Mesendoderm (in vitro differentiated cells): ENCODE measurements at regions not wholly inside any gene's neighbourhood (a gene's known extent, or its start where the extent isn't known, plus 50 kb on each side); places are given as distances from the start of the nearest gene placed in this dataset.

ENCODE experiments used
- DNase-seq: peaks from one replicate; pipeline ENCODE4 v3.0.0; 2013
- H2AK5ac ChIP-seq: 2 replicates; pipeline ENCODE4 v1.6.1; 2013; ENCODE audit warnings: low read length, inconsistent platforms
- H2BK120ac ChIP-seq: 2 replicates; pipeline ENCODE4 v1.6.1; 2013; ENCODE audit warnings: low read depth, mild to moderate bottlenecking, low read length, moderate library complexity, mixed read lengths
- H2BK15ac ChIP-seq: replicated peaks from 2 replicates; pipeline ENCODE4 v1.6.1; 2013; ENCODE audit warnings: low read depth, mild to moderate bottlenecking, moderate library complexity
- H2BK5ac ChIP-seq: 2 replicates; pipeline ENCODE4 v1.6.1; 2013; ENCODE audit warnings: low read length, inconsistent platforms
- H3K18ac ChIP-seq: 2 replicates; pipeline ENCODE4 v1.6.1; 2013; ENCODE audit warnings: mild to moderate bottlenecking, low read length, mixed read lengths
- H3K23ac ChIP-seq: one replicate; pipeline ENCODE4 v1.6.1; 2013; ENCODE audit warnings: low read length
- H3K27ac ChIP-seq: 2 replicates; pipeline ENCODE4 v1.5.1; 2013; ENCODE audit warnings: low read depth, mild to moderate bottlenecking, inconsistent platforms, low read length, moderate library complexity
- H3K27me3 ChIP-seq: 2 replicates; pipeline ENCODE4 v1.6.1; 2013; ENCODE audit warnings: low read length, control low read depth, mild to moderate bottlenecking, inconsistent platforms; ENCODE audit not compliant: insufficient read depth, poor library complexity
- H3K36me3 ChIP-seq: 2 replicates; pipeline ENCODE4 v1.6.1; 2013; ENCODE audit warnings: low read length, inconsistent platforms; ENCODE audit not compliant: control insufficient read depth, insufficient read depth
- H3K4ac ChIP-seq: one replicate; pipeline ENCODE4 v1.6.1; 2013; ENCODE audit warnings: low read depth, mild to moderate bottlenecking, low read length, moderate library complexity
- H3K4me1 ChIP-seq: 2 replicates; pipeline ENCODE4 v1.6.1; 2013; ENCODE audit warnings: low read depth, low read length, inconsistent platforms; ENCODE audit not compliant: control insufficient read depth
- H3K4me2 ChIP-seq: 2 replicates; pipeline ENCODE4 v1.6.1; 2013; ENCODE audit warnings: low read length
- H3K4me3 ChIP-seq: 2 replicates; pipeline ENCODE4 v1.5.1; 2013; ENCODE audit warnings: mild to moderate bottlenecking, low read length
- H3K56ac ChIP-seq: one replicate; pipeline ENCODE4 v1.6.1; 2013; ENCODE audit warnings: low read length
- H3K79me1 ChIP-seq: 2 replicates; pipeline ENCODE4 v1.6.1; 2013; ENCODE audit warnings: low read length, inconsistent platforms
- H3K79me2 ChIP-seq: 2 replicates; pipeline ENCODE4 v1.6.1; 2013; ENCODE audit warnings: mild to moderate bottlenecking, low read length; ENCODE audit not compliant: control insufficient read depth, insufficient read depth
- H3K9ac ChIP-seq: 2 replicates; pipeline ENCODE4 v1.6.1; 2013; ENCODE audit warnings: low read length, inconsistent platforms
- H4K5ac ChIP-seq: one replicate; pipeline ENCODE4 v1.6.1; 2013; ENCODE audit warnings: low read length
- H4K8ac ChIP-seq: one replicate; pipeline ENCODE4 v1.6.1; 2013; ENCODE audit warnings: low read depth, mild to moderate bottlenecking, control low read depth, low read length, moderate library complexity
- WGBS: extraction: QIAGEN DNeasy Blood & Tissue Kit; methylation state at CpG from one replicate; pipeline ENCODE4 v1.1.7; 2013; ENCODE audit warnings: low lambda C conversion rate, missing lambda C conversion rate; ENCODE audit not compliant: insufficient coverage; ENCODE audit errors: extremely low coverage; 5-methylcytosine and 5-hydroxymethylcytosine counted together

DNA sequence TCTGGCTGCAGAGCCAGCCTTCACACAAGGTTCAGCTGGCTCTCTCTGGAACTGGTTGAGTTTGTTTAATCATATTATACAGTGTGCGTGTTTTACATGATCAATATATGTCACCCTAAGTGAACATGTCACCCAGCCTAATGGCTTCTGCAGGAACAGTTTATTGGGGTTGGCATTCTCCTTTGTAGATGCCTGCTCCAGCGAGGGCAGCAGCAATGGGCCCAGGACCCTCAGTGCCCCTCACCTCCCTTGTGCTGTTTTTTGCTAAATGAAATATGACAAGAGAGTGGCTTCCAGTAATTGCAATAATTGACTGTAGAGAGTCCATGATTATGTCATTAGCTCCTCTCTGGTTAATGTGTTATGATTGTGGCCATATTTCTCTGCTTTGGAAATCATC is 387.2 kb downstream of the TMEM114 start:
- Histone ChIP-seq H3K4me1 (no peaks in the 10 kb centered on the region), H3K4me3 (no peak overlapping the region), H4K8ac (no peak overlapping the region), H3K56ac (no peak overlapping the region), H2BK15ac (no peak overlapping the region), H2BK120ac (no peak overlapping the region), H3K18ac (no peak overlapping the region), H3K23ac (no peak overlapping the region), H3K79me2 (no peaks in the 10 kb centered on the region), H3K36me3 (no peaks in the 10 kb centered on the region), H3K9ac (no peak overlapping the region), H3K79me1 (no peaks in the 10 kb centered on the region), H2BK5ac (no peak overlapping the region), H3K4ac (no peak overlapping the region), H3K27me3 (no peaks in the 10 kb centered on the region), H3K4me2 (no peak overlapping the region), H4K5ac (no peak overlapping the region), H3K27ac (no peak overlapping the region), H2AK5ac (no peak overlapping the region)
- no CpG with 5 or more reads among the region's 2 CpGs for WGBS
- no peak for DNase-seq

DNA sequence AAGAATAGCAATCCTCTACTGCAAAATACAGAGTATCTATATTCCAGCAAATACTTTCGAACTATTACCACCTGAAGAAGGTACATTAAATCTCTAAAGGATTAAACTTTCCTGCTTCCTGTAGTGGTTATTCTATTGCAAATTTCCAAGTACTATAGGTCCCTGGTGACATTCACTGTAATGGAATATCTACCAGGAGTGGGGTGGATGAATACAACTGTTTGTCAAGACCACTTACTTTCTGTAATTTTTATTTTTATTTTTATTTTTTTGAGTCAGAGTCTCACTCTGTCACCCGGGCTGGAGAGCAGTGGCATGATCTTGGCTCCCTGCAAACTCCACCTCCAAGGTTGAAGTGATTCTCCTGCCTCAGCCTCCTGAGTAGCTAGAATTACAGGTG is 389.5 kb downstream of the TMEM114 start:
- Histone ChIP-seq H2BK5ac (no peak overlapping the region), H3K9ac (no peak overlapping the region), H3K27ac (no peak overlapping the region), H3K36me3 (no peaks in the 10 kb centered on the region), H2AK5ac (no peak overlapping the region), H3K79me1 (no peaks in the 10 kb centered on the region), H3K23ac (no peak overlapping the region), H3K79me2 (no peaks in the 10 kb centered on the region), H3K4me2 (no peak overlapping the region), H3K27me3 (no peaks in the 10 kb centered on the region), H3K18ac (no peak overlapping the region), H3K4me3 (no peak overlapping the region), H2BK15ac (no peak overlapping the region), H3K4me1 (no peaks in the 10 kb centered on the region), H4K5ac (no peak overlapping the region), H3K56ac (no peak overlapping the region), H2BK120ac (no peak overlapping the region), H3K4ac (no peak overlapping the region), H4K8ac (no peak overlapping the region)
- no CpG with 5 or more reads among the region's 2 CpGs for WGBS
- DNase-seq = no peak

GRCh38 chr16:8199390-8199789 is 390.9 kb downstream of the TMEM114 start:
- H3K23ac ChIP-seq = no peak overlapping the region
- no peaks in the 10 kb centered on the region for H3K27me3 ChIP-seq
- H2BK120ac ChIP-seq = no peak overlapping the region
- no peaks in the 10 kb centered on the region for H3K79me1 ChIP-seq
- H3K4me1 ChIP-seq = no peaks in the 10 kb centered on the region
- no peak overlapping the region for H2AK5ac ChIP-seq
- no peak overlapping the region for H3K56ac ChIP-seq
- no peak overlapping the region for H3K4me3 ChIP-seq
- no peaks in the 10 kb centered on the region for H3K79me2 ChIP-seq
- H2BK5ac ChIP-seq = no peak overlapping the region
- H4K5ac ChIP-seq = no peak overlapping the region
- no peak overlapping the region for H3K4ac ChIP-seq
- no peak for DNase-seq
- no peak overlapping the region for H3K9ac ChIP-seq
- H3K36me3 ChIP-seq = no peaks in the 10 kb centered on the region
- H4K8ac ChIP-seq = no peak overlapping the region
- H3K4me2 ChIP-seq = no peak overlapping the region
- no CpG with 5 or more reads among the region's 5 CpGs for WGBS
- no peak overlapping the region for H3K27ac ChIP-seq
- H3K18ac ChIP-seq = no peak overlapping the region
- no peak overlapping the region for H2BK15ac ChIP-seq

DNA sequence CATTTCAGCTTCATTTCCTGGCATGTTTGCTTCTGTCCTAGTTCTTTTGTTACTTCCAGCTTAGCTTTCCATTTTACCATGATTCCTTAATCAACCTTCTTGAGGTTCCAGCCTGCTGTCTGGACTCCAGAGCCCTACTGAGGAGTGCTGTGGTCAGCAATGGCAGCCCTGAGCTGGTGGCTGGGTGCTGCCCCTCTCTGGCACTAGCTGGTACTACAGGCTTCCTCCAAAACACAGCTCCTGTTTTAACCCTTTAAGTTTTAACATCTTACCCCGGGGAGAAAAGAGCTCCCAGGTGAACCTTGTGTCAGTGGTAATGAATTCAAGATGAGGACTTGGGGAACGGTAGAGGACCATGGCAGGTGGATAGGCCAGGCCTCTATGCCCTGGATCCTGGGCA is 395.5 kb downstream of the TMEM114 start:
- no peak overlapping the region for H2BK120ac ChIP-seq
- H3K79me1 ChIP-seq = no peaks in the 10 kb centered on the region
- H2BK5ac ChIP-seq = no peak overlapping the region
- H2AK5ac ChIP-seq = no peak overlapping the region
- H3K4ac ChIP-seq = no peak overlapping the region
- no peak overlapping the region for H3K4me3 ChIP-seq
- DNase-seq = peak; percentile 58
- H3K4me2 ChIP-seq = no peak overlapping the region
- no peak overlapping the region for H3K9ac ChIP-seq
- H3K4me1 ChIP-seq = no peaks in the 10 kb centered on the region
- H3K79me2 ChIP-seq = no peaks in the 10 kb centered on the region
- H3K23ac ChIP-seq = no peak overlapping the region
- H2BK15ac ChIP-seq = no peak overlapping the region
- H3K27ac ChIP-seq = no peak overlapping the region
- H3K18ac ChIP-seq = no peak overlapping the region
- no CpG with 5 or more reads among the region's 2 CpGs for WGBS
- H3K36me3 ChIP-seq = no peaks in the 10 kb centered on the region
- no peak overlapping the region for H4K8ac ChIP-seq
- H4K5ac ChIP-seq = no peak overlapping the region
- no peak overlapping the region for H3K56ac ChIP-seq
- H3K27me3 ChIP-seq = no peaks in the 10 kb centered on the region

DNA sequence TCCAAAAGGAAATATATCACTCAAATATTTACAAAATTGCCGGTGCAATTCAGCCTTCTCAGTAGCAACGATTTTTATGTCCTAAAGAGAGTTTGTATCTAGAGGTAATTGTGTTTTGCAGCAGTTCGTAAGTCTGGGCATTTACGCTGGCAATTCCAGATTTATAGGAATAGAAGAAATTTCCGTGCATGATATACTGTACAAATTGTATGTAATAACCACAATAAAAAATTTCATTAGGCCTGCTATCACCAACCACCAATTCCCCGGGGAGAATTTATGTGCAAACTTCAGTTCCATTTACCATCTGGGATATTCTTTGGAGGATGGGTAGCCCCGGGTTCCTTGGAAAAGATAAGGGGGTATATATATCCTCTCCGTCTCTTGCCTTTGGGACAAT is 401.5 kb downstream of the TMEM114 start:
- no peak overlapping the region for H4K8ac ChIP-seq
- no peak overlapping the region for H3K9ac ChIP-seq

GRCh38 chr16:8187782-8188372 is 402.4 kb downstream of the TMEM114 start:
- no peaks in the 10 kb centered on the region for H3K36me3 ChIP-seq
- H3K79me1 ChIP-seq = no peaks in the 10 kb centered on the region
- no peak overlapping the region for H3K9ac ChIP-seq
- WGBS = 80% methylated on average over 1 of the region's 5 CpGs
- no peaks in the 10 kb centered on the region for H3K4me1 ChIP-seq
- H3K18ac ChIP-seq = no peak overlapping the region
- H2BK15ac ChIP-seq = no peak overlapping the region
- no peaks in the 10 kb centered on the region for H3K27me3 ChIP-seq
- no peak overlapping the region for H2AK5ac ChIP-seq
- H3K4me3 ChIP-seq = no peak overlapping the region
- no peak overlapping the region for H3K23ac ChIP-seq
- no peak overlapping the region for H2BK120ac ChIP-seq
- no peak overlapping the region for H2BK5ac ChIP-seq
- no peak for DNase-seq
- no peak overlapping the region for H3K4ac ChIP-seq
- no peak overlapping the region for H3K4me2 ChIP-seq
- H3K79me2 ChIP-seq = no peaks in the 10 kb centered on the region
- H3K27ac ChIP-seq = no peak overlapping the region
- H4K8ac ChIP-seq = no peak overlapping the region
- no peak overlapping the region for H3K56ac ChIP-seq
- H4K5ac ChIP-seq = no peak overlapping the region

More for the DNA sequence above, 401.5 kb downstream of the TMEM114 start:
- Histone ChIP-seq H2AK5ac (no peak overlapping the region), H3K23ac (no peak overlapping the region), H3K27me3 (no peaks in the 10 kb centered on the region), H3K56ac (no peak overlapping the region), H3K4me3 (no peak overlapping the region), H2BK5ac (no peak overlapping the region), H3K18ac (no peak overlapping the region), H3K79me2 (no peaks in the 10 kb centered on the region), H2BK120ac (no peak overlapping the region), H3K36me3 (no peaks in the 10 kb centered on the region), H3K4me1 (no peaks in the 10 kb centered on the region), H2BK15ac (no peak overlapping the region), H3K4me2 (no peak overlapping the region), H3K27ac (no peak overlapping the region), H3K4ac (no peak overlapping the region), H4K5ac (no peak overlapping the region), H3K79me1 (no peaks in the 10 kb centered on the region)
- no peak for DNase-seq
- no CpG with 5 or more reads among the region's 8 CpGs for WGBS
